ENCODE measurements at regions not wholly inside any gene's neighbourhood (a gene's known extent, or its start where the extent isn't known, plus 50 kb on each side); places are given as distances from the start of the nearest gene placed in this dataset.
"Not testable (repeated sequence)": the region's sequence is repeated elsewhere in the genome, so short reads cannot be mapped to it uniquely, and the experiment has no call there.

DNA sequence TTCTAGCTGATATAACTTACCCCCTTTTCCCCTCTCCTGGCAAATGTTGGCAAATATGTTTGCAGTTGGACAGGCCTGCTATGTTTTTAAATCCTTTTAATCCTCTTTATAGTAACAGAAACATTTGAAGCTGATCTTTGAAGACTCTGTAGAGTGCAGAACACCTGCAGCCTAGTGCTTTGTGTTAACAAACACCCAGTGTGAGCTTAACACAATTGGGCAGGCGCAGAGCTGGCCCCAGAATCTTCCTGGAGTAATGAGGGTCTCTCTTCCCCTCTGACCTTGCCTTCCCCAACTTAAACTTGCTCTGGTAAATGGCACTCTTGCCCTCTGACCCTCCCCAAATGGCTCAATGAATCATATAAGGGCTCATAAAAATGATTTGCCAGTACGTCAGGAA, 247.9 kb upstream of the LYPLAL1 start:
- Mint-ChIP-seq H3K4me3 (no peak overlapping the region), H3K27me3 (no peaks in the 10 kb centered on the region), H3K36me3 (ENCODE audit: insufficient read depth) (peaks cover 2% of the 10 kb centered on the region), H3K27ac (ENCODE audit: low read depth) (no peak overlapping the region), H3K4me1 (no peaks in the 10 kb centered on the region), H3K9me3 (peaks cover 18% of the 10 kb centered on the region)
- DNase-seq (ENCODE audit: low spot score in 2 of 2) (no peak), ATAC-seq (replicated peaks; ENCODE audit: extremely low read depth, poor library complexity, severe bottlenecking) (no peak)

DNA sequence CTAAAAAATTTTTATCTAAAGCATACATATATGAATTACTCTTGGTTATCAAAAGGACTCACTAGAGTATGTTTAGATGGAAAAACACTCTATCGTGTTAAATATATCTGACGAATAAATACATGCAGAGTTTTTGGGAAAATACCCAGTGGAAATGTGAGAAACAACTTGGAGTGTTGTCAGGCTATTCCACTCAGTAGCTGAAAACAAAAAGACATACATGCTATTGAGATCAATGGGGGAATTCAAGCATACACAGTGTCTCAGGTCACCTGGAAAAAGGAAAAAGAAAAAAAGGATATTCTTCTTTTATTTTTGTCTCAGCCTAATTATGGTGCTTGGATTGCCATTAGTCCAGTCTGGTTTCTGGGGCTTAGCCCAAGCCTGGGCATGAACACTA, 247.0 kb upstream of the LYPLAL1 start:
- Mint-ChIP-seq H3K36me3 (ENCODE audit: insufficient read depth) (peaks cover 2% of the 10 kb centered on the region), H3K27ac (ENCODE audit: low read depth) (no peak overlapping the region), H3K27me3 (no peaks in the 10 kb centered on the region), H3K9me3 (peaks cover 18% of the 10 kb centered on the region), H3K4me3 (no peak overlapping the region), H3K4me1 (no peaks in the 10 kb centered on the region)
- DNase-seq (ENCODE audit: low spot score in 2 of 2) (no peak), ATAC-seq (replicated peaks; ENCODE audit: extremely low read depth, poor library complexity, severe bottlenecking) (no peak)

DNA sequence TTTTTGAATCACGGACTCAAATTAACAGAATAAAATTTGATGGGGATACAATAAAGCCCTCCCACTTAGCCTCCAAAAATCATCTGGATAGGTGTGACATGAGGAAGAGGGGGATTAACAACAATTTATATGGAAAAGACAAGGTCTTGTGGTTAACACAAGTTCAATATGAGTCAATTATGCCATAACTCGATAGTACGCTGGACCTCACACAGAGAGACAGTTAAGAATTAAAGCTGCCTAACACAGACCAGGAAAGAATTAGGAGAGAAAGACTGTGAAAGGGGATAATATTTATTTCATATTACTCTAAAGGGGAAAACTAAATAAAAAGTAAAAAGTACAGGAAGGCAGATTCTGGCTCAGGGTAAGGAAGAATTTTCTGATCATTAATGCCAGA, 243.7 kb upstream of the LYPLAL1 start:
- Mint-ChIP-seq H3K27ac (ENCODE audit: low read depth) (no peak overlapping the region), H3K36me3 (ENCODE audit: insufficient read depth) (peaks cover 2% of the 10 kb centered on the region), H3K27me3 (no peaks in the 10 kb centered on the region), H3K4me1 (no peaks in the 10 kb centered on the region), H3K4me3 (no peak overlapping the region), H3K9me3 (peaks cover 11% of the 10 kb centered on the region)
- DNase-seq (ENCODE audit: low spot score in 2 of 2) (no peak), ATAC-seq (replicated peaks; ENCODE audit: extremely low read depth, poor library complexity, severe bottlenecking) (no peak)

DNA sequence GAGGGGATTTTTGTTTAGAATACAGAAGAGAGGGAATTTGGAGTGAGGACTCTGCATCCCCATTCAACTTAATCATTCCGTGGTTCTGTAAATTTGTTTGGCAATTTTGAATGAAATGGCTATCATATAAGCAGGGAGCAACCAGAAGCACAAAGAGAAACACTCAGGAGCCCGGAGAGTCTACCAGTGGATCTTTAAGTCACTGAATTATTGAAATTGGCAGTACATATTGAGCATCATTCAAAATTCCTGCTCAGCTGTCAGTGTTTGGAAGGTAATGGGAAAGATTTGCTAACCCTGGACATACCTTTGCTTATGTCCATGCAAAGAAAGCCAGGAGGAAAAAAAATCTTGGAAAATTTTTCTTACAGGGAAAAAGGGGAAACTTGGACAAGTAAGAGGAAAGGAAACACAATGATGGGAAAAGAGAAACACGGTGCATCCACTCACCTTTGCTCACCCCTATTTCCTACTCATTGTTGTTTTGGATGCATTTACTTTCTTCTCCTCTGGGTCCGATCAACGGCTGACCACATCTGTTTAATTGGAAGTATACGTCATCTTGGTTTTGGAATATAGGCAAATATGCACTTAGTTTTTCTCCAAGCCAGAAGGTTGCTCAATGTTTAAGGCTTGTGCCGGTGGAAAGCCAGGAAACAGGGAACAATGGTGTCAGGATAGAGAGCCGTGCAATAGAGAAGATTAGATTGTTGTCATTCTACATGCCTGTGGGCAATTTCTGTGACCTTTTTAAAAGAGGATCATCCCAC, 243.0 kb upstream of the LYPLAL1 start:
- no peak for ATAC-seq (replicated peaks; ENCODE audit: extremely low read depth, poor library complexity, severe bottlenecking)
- DNase-seq (ENCODE audit: low spot score in 2 of 2): no peak
- Mint-ChIP-seq H3K27ac (ENCODE audit: low read depth) (no peak overlapping the region), H3K9me3 (peaks cover 15% of the 10 kb centered on the region), H3K4me3 (no peak overlapping the region), H3K27me3 (no peaks in the 10 kb centered on the region), H3K36me3 (ENCODE audit: insufficient read depth) (peaks cover 2% of the 10 kb centered on the region), H3K4me1 (no peaks in the 10 kb centered on the region)

DNA sequence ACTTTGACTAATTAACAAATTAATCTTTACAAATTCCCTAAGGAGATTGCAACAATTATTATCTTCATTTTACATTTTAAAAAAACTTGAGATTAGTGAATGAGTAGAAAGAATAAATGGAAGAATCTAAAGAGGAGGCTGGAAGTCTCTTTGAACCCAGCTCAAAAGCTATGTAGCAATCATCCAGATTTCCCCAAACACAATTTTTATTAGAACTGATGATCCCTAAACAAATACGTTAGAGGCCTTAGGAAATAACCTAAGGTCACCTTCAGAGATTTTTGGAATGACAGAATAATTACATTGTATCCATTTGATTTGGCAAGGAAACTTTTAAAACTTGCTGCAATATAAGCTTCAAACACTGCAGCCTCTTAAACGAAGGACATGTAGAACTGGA, 242.4 kb upstream of the LYPLAL1 start:
- no peak for DNase-seq (ENCODE audit: low spot score in 2 of 2)
- Mint-ChIP-seq H3K9me3 (peaks cover 18% of the 10 kb centered on the region), H3K4me3 (no peak overlapping the region), H3K36me3 (ENCODE audit: insufficient read depth) (peaks cover 2% of the 10 kb centered on the region), H3K4me1 (no peaks in the 10 kb centered on the region), H3K27me3 (no peaks in the 10 kb centered on the region), H3K27ac (ENCODE audit: low read depth) (no peak overlapping the region)
- no peak for ATAC-seq (replicated peaks; ENCODE audit: extremely low read depth, poor library complexity, severe bottlenecking)

DNA sequence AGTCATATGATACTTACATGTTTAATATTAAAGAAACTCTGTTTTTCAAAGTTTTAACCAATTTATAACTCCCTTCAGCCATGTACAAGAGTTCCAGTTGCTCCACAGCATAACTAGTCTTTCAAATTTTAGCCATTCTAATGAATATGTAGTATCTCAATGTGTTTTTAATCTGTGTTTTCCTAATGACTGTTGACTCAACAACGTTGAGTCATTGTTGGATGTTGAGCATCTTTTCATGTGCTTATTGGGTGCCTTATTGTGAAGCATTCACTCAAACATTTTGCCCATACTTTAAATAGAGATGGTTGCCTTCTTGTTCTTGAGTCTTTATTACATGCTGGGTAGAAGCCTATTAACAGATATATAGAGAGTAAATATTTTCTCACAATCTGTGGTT, 240.2 kb upstream of the LYPLAL1 start:
- Mint-ChIP-seq H3K27ac (ENCODE audit: low read depth) (no peak overlapping the region), H3K36me3 (ENCODE audit: insufficient read depth) (peaks cover 2% of the 10 kb centered on the region), H3K27me3 (no peaks in the 10 kb centered on the region), H3K9me3 (peaks cover 18% of the 10 kb centered on the region), H3K4me3 (no peak overlapping the region), H3K4me1 (no peaks in the 10 kb centered on the region)
- no peak for DNase-seq (ENCODE audit: low spot score in 2 of 2)
- no peak for ATAC-seq (replicated peaks; ENCODE audit: extremely low read depth, poor library complexity, severe bottlenecking)

DNA sequence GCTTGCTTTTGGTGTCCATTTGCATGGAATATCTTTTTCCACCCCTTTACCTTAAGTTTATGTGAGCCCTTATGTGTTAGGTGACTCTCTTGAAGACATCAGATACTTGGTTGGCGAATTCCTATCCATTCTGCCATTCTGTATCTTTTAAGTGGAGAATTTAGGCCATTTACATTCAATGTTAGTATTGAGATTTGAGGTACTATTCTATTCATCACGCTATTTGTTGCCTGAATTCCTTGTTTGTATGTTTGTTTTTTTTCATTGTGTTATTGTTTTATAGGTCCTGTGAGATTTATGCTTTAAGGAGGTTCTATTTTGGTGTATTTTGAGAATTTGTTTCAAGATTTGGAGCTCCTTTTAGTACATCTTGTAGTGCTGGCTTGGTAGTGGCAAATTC, 238.3 kb upstream of the LYPLAL1 start:
- H3K36me3 Mint-ChIP-seq (ENCODE audit: insufficient read depth); DNase-seq (ENCODE audit: low spot score in 2 of 2); ATAC-seq (replicated peaks; ENCODE audit: extremely low read depth, poor library complexity, severe bottlenecking); H3K27ac Mint-ChIP-seq (ENCODE audit: low read depth); H3K4me1 Mint-ChIP-seq; H3K4me3 Mint-ChIP-seq; H3K27me3 Mint-ChIP-seq: not testable (repeated sequence)
- peaks cover 18% of the 10 kb centered on the region for H3K9me3 Mint-ChIP-seq

DNA sequence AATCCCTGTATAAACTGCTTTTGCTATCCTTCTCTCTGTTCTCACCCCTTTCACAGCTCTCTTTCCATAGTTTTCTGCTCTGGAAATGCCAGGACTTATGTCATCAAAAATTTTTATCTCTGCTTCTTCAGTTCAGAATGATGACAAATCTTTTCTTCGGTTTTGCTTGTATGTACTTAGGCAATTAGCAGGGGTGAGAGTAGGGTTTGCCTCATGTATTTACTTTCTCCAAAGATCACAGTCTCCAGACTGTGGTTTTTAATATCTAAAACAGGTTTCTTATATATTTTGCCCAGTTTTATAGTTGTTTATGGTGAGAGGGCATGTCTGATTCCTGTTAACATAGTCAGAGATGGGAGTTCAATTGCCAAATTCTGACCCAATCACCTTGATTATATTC, 235.4 kb upstream of the LYPLAL1 start:
- no peaks in the 10 kb centered on the region for H3K27me3 Mint-ChIP-seq
- no peak overlapping the region for H3K4me3 Mint-ChIP-seq
- H3K9me3 Mint-ChIP-seq: peaks cover 18% of the 10 kb centered on the region
- DNase-seq (ENCODE audit: low spot score in 2 of 2): no peak
- no peaks in the 10 kb centered on the region for H3K36me3 Mint-ChIP-seq (ENCODE audit: insufficient read depth)
- no peaks in the 10 kb centered on the region for H3K4me1 Mint-ChIP-seq
- ATAC-seq (replicated peaks; ENCODE audit: extremely low read depth, poor library complexity, severe bottlenecking): no peak
- H3K27ac Mint-ChIP-seq (ENCODE audit: low read depth): no peak overlapping the region

DNA sequence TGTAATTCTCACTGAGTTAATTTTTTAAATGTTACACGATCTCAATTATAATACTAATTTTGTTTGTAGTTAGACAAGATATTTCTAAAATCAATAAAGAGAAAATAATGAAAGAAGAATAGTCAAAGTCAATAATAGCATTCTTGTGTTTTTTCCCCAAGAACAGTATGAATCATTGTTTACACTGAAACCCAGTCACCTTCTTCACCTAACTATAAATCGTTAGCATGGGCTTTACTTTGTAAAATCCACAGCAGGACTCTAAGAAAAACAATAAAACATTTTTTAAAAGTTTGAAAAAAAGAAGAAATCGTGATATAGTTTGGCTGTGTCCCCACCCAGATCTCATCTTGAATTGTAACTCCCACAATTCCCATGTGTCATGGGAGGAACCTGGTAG, 234.6 kb upstream of the LYPLAL1 start:
- Mint-ChIP-seq H3K27ac (ENCODE audit: low read depth) (no peak overlapping the region), H3K4me3 (no peak overlapping the region), H3K36me3 (ENCODE audit: insufficient read depth) (no peaks in the 10 kb centered on the region), H3K27me3 (no peaks in the 10 kb centered on the region), H3K9me3 (peaks cover 18% of the 10 kb centered on the region), H3K4me1 (no peaks in the 10 kb centered on the region)
- DNase-seq (ENCODE audit: low spot score in 2 of 2): no peak
- no peak for ATAC-seq (replicated peaks; ENCODE audit: extremely low read depth, poor library complexity, severe bottlenecking)

DNA sequence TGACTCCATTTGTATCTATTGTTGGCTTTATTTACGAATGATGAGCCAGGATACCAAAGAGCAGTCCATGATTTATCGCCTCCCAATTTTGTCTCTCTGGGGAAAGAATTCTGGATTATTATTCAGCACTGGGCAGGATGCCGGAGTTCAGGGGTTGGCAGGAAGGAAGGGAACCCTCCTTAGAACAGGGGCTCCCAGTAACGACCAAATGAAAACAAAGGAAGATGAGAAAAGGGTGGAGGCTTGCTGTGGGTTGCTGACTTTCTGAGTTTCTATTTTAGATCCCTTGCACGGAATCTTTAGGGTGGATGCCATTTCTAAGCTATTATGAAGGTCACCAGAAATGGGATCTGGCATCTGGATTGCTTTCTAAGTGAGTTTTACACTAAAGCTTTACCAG, 231.2 kb upstream of the LYPLAL1 start:
- no peaks in the 10 kb centered on the region for H3K27me3 Mint-ChIP-seq
- H3K4me3 Mint-ChIP-seq: no peak overlapping the region
- DNase-seq (ENCODE audit: low spot score in 2 of 2) (no peak), ATAC-seq (replicated peaks; ENCODE audit: extremely low read depth, poor library complexity, severe bottlenecking) (no peak)
- no peaks in the 10 kb centered on the region for H3K36me3 Mint-ChIP-seq (ENCODE audit: insufficient read depth)
- H3K27ac Mint-ChIP-seq (ENCODE audit: low read depth): no peak overlapping the region
- H3K9me3 Mint-ChIP-seq: peaks cover 6% of the 10 kb centered on the region
- no peaks in the 10 kb centered on the region for H3K4me1 Mint-ChIP-seq

DNA sequence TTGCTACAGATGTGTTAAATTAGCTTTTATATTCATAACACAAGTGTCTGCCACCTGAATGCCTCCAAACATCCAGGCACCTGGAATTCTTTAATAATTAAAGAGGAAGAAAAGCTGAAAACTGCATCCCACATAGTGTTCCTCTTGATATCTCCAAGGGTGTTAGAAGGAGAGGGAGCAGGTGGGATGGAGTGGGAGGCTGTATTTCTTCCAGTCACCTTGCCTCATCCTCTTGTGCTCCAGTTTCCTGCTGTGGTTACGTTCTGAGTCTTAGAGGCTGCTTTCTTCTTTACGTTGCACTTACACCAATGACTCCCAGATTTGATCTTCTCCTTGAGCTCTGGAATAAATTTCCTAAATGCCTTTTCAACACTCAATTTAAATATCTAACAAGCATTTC, 230.3 kb upstream of the LYPLAL1 start:
- Mint-ChIP-seq H3K36me3 (ENCODE audit: insufficient read depth) (no peaks in the 10 kb centered on the region), H3K27me3 (no peaks in the 10 kb centered on the region), H3K4me3 (no peak overlapping the region), H3K9me3 (peaks cover 6% of the 10 kb centered on the region), H3K4me1 (no peaks in the 10 kb centered on the region), H3K27ac (ENCODE audit: low read depth) (no peak overlapping the region)
- ATAC-seq (replicated peaks; ENCODE audit: extremely low read depth, poor library complexity, severe bottlenecking) (no peak), DNase-seq (ENCODE audit: low spot score in 2 of 2) (no peak)

DNA sequence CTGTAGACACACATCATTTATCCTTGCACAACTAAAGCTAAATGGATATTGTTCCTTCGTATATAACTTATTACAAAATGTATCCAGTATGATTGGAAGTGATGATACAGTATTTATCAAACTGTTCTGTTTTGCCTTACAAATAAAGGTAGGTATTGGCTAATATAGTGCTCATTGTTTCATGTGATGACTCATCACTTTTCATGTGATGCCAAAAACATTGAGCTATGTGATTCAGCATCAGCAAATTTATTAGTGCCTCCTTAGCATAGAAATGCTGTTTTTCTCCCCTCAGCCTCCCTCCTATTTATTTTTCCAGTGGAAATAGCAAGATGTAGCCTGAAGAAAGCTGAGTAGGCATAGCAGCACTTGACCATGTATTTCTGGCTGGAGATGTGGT, 228.6 kb upstream of the LYPLAL1 start:
- no peak overlapping the region for H3K27ac Mint-ChIP-seq (ENCODE audit: low read depth)
- H3K27me3 Mint-ChIP-seq: no peaks in the 10 kb centered on the region
- H3K4me3 Mint-ChIP-seq: no peak overlapping the region
- H3K4me1 Mint-ChIP-seq: no peaks in the 10 kb centered on the region
- no peak for DNase-seq (ENCODE audit: low spot score in 2 of 2)
- no peak for ATAC-seq (replicated peaks; ENCODE audit: extremely low read depth, poor library complexity, severe bottlenecking)
- no peaks in the 10 kb centered on the region for H3K36me3 Mint-ChIP-seq (ENCODE audit: insufficient read depth)
- no peaks in the 10 kb centered on the region for H3K9me3 Mint-ChIP-seq

DNA sequence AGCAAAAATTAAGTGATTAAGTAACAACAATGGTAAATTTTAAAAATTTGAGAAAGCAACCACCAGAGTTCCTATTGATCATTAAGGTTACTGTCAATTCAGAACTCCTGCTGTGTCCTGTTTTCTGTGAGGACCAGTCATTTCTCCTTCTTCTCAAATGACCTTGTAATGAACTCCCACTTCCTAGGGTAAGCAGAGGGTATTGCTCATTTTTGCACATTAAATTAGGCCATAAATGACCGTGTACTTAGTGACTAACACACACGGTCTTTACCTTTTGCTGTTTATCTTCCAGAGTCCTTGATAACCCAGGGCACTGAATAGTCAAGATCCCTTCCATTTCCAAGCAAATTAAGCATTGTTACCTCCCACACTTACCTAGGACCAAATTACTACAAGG, 227.5 kb upstream of the LYPLAL1 start:
- ATAC-seq (replicated peaks; ENCODE audit: extremely low read depth, poor library complexity, severe bottlenecking) (no peak), DNase-seq (ENCODE audit: low spot score in 2 of 2) (no peak)
- Mint-ChIP-seq H3K27ac (ENCODE audit: low read depth) (no peak overlapping the region), H3K36me3 (ENCODE audit: insufficient read depth) (no peaks in the 10 kb centered on the region), H3K4me3 (no peak overlapping the region), H3K27me3 (no peaks in the 10 kb centered on the region), H3K4me1 (no peaks in the 10 kb centered on the region), H3K9me3 (no peaks in the 10 kb centered on the region)
